Activated naive CD8-positive, alpha-beta T cell treated with anti-CD3 and anti-CD28 coated beads, Interleukin-2, amount 50 U/mL, for 16 hours (primary cell): ENCODE measurements at regions not wholly inside any gene's neighbourhood (a gene's known extent, or its start where the extent isn't known, plus 50 kb on each side); places are given as distances from the start of the nearest gene placed in this dataset.

Experiments used
- DNase-seq: peaks from one replicate; pipeline ENCODE4 v3.0.0-alpha.2; 2020; ENCODE audit warnings: low read depth, low spot score

- no peak for DNase-seq
These were observed 293.6 kb downstream of the GLRX3 start for GRCh38 chr10:130429809-130430208.

DNA sequence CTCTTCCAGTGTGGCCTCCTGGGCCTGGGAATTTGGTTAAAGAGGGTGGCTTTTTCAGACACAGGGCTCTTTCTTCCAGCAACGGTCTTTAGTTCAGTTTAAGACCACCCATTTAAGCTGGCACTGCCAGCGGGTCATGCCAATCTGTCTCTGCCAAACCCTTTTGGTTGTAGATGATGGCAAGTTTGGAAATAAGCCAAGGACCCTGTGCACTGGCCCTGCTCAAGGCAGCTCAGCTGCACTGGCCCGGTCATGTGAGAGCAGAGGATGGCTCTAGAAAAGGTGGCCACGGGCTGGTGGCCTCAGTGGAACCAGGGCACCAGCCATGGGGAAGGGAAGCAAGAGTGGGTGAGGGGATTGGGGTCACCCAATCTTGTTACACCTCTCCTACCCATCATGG lies 294.1 kb downstream of the GLRX3 start:
- DNase-seq, result no peak

DNA sequence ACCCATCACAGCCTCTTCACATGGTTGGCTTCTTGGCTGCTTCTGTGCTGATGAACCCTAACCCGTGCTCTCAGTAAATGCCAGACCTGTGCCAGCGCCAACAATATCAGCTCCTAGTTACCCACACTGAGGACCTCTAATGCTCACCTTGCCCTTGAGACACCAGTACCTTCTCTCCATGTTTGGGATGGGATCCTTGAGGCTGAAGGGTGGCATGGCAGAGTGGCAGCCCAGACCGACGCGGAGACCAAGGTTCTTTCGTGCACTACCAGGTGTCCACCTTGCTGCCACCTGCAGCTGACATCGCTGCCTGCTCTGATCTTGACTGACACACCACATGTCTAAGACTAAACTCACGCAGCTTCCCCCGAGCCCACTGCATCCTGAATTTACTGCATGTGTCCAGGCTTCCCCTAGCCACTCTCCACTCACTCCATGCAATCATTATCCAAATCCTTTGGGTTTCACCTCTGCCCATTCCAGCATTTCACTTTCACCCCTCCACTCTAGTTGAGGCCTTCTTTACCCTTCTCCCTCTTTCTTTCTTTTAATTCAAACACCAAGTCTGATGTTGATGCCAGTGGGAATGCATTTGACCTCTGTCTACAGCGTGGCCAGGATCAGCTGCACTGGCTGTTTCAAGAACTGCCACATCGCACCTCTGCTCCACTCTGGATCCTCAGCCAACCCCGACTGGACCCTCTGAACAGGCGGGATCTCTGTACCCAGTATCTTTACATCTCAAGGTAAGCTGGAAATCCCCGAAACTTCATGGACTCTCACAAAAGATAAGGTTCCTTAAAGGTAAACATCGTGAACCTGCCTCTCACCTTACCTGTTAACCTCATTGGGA lies 294.9 kb downstream of the GLRX3 start:
- no peak for DNase-seq

- no peak for DNase-seq
These were observed 296.1 kb downstream of the GLRX3 start for GRCh38 chr10:130432271-130432670.

DNA sequence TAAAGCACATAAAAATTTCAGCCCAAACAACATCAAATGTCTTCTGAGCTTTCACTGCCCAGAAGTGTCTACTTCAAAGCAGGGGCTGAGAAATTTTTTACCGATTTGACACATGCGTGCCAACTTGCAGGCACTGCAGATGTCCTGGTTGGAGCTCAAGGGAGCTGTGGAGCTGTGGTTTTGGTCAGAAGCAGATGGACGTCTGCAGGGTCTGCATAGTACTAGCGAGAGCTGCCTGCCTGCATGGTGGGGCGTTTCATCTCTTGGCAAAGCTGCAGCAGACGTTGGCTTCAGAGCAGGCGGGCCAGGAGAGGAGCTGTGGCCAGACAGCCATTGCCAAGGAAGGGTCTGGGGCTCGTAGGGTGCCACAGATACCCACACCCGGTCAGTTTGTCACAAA lies 296.7 kb downstream of the GLRX3 start:
- no peak for DNase-seq

- DNase-seq, result no peak
These were observed 298.5 kb downstream of the GLRX3 start for GRCh38 chr10:130434446-130435385.

- DNase-seq, result no peak
These were observed 299.8 kb downstream of the GLRX3 start for GRCh38 chr10:130435961-130436360.

GRCh38 chr10:130438861-130439260 lies 302.7 kb downstream of the GLRX3 start:
- no peak for DNase-seq

DNA sequence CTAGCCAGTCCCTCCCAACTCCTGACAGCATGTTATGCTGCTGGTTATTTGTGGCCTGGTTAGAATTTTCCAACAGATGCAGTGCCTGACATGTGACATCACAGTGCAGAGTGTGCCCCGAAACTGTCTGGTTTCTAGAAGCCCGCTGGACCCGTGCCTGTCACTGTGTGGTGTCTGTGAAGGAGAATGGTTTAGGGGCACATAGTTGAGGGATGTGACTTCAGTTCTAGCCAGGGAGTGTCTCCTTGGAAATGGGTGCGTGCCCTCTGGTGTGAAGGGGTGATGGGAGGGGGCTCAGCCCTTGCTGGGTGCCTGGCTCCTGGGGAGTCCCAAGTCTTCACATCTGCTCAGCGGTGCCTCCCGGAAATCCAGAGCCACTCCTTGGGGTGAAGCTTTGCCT lies 303.6 kb downstream of the GLRX3 start:
- DNase-seq, result no peak

DNA sequence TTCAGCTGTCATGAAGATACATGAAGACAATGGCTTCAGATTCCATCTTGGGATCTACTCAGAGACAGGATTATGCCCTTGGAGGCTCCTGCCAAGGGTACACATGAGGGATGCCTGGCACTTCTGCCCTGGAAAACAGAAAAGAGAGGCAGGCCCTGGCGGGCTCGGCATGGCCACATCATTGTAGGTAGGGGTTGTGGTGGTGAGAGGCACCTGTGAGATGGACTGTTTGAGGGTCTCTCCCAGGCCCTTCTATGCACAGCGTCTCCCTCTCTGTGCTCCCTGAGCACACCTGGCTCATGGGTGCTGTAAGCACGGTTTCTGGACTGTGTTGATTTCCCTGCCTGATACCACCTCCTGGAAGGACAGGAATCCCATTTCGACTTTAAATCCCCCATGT lies 304.3 kb downstream of the GLRX3 start:
- DNase-seq, result no peak

- DNase-seq, result no peak
These were observed 304.8 kb downstream of the GLRX3 start for GRCh38 chr10:130440971-130441370.

- no peak for DNase-seq
These were observed 306.9 kb downstream of the GLRX3 start for GRCh38 chr10:130443066-130443465.

DNA sequence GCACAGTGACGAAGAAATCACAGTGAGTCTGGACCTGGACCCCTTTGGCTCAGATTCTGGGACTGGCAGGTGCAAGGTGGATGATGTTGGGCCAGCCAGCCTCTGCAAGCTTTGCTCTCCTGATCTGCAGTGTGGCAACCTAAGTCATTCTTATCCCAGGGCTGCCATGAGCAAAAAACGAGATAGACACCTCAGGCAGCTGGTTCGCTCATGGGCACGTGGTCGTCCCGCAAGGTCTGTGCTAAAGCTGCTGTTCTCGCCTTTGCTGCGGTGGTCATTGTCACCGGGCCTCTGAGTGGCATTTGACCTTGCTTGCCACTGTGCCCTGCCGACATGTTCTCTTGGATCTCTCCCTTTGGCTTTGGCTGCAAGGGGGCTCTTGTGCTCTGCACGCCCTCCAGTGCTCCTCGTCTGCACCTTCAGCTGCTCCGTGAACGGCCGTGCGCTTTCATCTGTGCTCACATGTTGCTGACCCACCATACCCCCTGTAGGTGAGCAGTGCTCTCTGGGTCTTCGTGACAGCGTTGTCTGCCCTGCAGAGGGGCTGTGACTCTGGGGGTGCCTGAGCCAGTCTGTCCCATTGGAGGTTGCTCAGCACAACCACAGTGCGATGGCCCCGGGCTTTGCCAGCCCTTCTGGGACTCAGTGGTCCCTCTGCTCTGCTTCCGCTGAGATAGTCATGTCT lies 317.0 kb downstream of the GLRX3 start:
- no peak for DNase-seq

- no peak for DNase-seq
These were observed 317.7 kb downstream of the GLRX3 start for GRCh38 chr10:130453721-130454542.

- no peak for DNase-seq
These were observed 318.4 kb downstream of the GLRX3 start for GRCh38 chr10:130454543-130455000.

- no peak for DNase-seq
These were observed 319.0 kb downstream of the GLRX3 start for GRCh38 chr10:130455111-130455695.

DNA sequence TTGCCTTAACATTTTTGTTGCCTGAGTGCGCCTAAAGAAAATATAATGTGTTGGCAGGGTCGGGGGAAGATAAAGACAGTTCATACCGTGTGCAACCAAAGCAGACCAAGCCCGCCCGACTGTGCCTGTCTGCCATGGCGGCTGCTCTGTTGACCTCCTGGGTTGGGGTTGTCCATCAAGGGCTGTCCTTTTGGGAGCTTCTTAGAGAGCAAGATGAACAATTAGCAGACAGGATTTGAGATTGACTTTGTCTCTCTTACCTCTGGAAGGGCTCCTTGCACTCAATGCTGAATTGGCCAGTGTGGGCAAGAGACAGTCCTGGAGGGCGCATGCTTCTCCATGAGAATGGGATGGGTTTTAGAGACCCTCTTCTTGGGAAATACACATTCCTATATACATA lies 319.6 kb downstream of the GLRX3 start:
- DNase-seq, result no peak

GRCh38 chr10:130456616-130457015 lies 320.4 kb downstream of the GLRX3 start:
- no peak for DNase-seq

DNA sequence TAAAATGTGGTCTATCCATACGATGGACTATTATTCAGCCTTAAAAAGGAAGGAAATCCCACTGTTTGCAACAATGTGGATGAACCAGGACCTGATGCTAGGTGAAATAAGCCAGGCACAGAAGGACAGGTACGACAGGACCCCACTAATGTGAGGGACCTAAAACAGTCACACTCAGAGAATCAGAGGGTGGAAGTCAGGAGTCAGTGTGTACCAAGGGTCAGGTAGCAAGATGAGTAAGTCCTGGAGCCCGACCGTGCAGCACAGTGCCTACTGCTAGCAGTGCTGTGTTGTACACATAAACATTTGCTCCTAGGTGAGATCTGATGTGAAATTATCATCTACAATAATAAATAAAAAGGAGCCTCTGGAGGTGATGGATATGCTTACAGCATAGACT lies 322.3 kb downstream of the GLRX3 start:
- DNase-seq, result no peak

DNA sequence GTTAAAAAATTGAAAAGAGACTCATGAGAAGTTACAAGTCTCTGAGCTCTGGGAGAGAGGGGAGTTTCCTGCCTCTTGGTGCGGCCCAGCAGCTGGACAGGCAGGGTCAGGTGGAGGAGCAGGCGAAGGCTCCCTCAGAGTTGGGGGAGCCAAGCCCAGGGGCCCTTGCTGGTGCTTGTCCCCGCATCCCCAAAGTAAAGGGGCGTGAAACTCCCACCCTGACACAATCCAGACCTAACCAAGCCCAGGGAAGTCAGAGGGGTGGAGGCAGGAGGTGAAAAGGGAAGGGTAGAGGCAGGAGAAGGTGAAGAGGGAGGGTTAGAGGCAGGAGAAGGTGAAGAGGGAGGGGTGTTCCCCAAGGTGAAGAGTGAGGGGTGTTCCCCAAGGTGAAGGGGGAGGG lies 322.8 kb downstream of the GLRX3 start:
- DNase-seq, result no peak
